ENCODE measurements at regions not wholly inside any gene's neighbourhood (a gene's known extent, or its start where the extent isn't known, plus 50 kb on each side); places are given as distances from the start of the nearest gene placed in this dataset.

- TF ChIP-seq GABPA (IDR thresholded peaks at IDR 0.05; ENCODE audit: low read depth) (no peak), POLR2AphosphoS5 (IDR thresholded peaks at IDR 0.05; ENCODE audit: low read depth) (no peak), SPI1 (IDR thresholded peaks at IDR 0.05; ENCODE audit: borderline replicate concordance, low read depth) (no peak), REST (IDR thresholded peaks at IDR 0.05; ENCODE audit: insufficient replicate concordance, low read depth) (no peak)
- TF ChIP-seq, protein P1, sequence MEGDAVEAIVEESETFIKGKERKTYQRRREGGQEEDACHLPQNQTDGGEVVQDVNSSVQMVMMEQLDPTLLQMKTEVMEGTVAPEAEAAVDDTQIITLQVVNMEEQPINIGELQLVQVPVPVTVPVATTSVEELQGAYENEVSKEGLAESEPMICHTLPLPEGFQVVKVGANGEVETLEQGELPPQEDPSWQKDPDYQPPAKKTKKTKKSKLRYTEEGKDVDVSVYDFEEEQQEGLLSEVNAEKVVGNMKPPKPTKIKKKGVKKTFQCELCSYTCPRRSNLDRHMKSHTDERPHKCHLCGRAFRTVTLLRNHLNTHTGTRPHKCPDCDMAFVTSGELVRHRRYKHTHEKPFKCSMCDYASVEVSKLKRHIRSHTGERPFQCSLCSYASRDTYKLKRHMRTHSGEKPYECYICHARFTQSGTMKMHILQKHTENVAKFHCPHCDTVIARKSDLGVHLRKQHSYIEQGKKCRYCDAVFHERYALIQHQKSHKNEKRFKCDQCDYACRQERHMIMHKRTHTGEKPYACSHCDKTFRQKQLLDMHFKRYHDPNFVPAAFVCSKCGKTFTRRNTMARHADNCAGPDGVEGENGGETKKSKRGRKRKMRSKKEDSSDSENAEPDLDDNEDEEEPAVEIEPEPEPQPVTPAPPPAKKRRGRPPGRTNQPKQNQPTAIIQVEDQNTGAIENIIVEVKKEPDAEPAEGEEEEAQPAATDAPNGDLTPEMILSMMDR (IDR thresholded peaks at IDR 0.05; ENCODE audit: insufficient read depth, low read length), result no peak
- no peaks in the 10 kb centered on the region for H3K27me3 ChIP-seq (ENCODE audit: insufficient read depth, poor library complexity, severe bottlenecking)
- no peak overlapping the region for H3K4me3 ChIP-seq (replicated peaks; ENCODE audit: insufficient read depth, low read length)
- DNase-seq (ENCODE audit: low read depth in 1 of 2, low spot score in 1 of 2), result no peak
- no peak overlapping the region for H3K27ac ChIP-seq (replicated peaks)
Observed at GRCh38 chr4:177729681-177730080, 287.4 kb upstream of the AGA start.

- DNase-seq (ENCODE audit: low read depth in 1 of 2, low spot score in 1 of 2), result no peak
- H3K4me3 ChIP-seq (replicated peaks; ENCODE audit: insufficient read depth, low read length), result no peak overlapping the region
- TF ChIP-seq GABPA (IDR thresholded peaks at IDR 0.05; ENCODE audit: low read depth) (no peak), REST (IDR thresholded peaks at IDR 0.05; ENCODE audit: insufficient replicate concordance, low read depth) (no peak), SPI1 (IDR thresholded peaks at IDR 0.05; ENCODE audit: borderline replicate concordance, low read depth) (no peak), POLR2AphosphoS5 (IDR thresholded peaks at IDR 0.05; ENCODE audit: low read depth) (no peak)
- TF ChIP-seq, protein P1 (IDR thresholded peaks at IDR 0.05; ENCODE audit: insufficient read depth, low read length), result no peak
- H3K27ac ChIP-seq (replicated peaks), result no peak overlapping the region
- no peaks in the 10 kb centered on the region for H3K27me3 ChIP-seq (ENCODE audit: insufficient read depth, poor library complexity, severe bottlenecking)
Observed at GRCh38 chr4:177737387-177737940, 295.2 kb upstream of the AGA start.

GRCh38 chr4:177740563-177740962 is 298.3 kb upstream of the AGA start:
- TF ChIP-seq GABPA (IDR thresholded peaks at IDR 0.05; ENCODE audit: low read depth), result no peak
- TF ChIP-seq REST (IDR thresholded peaks at IDR 0.05; ENCODE audit: insufficient replicate concordance, low read depth), result no peak
- TF ChIP-seq, protein P1 (IDR thresholded peaks at IDR 0.05; ENCODE audit: insufficient read depth, low read length), result no peak
- no peak for TF ChIP-seq SPI1 (IDR thresholded peaks at IDR 0.05; ENCODE audit: borderline replicate concordance, low read depth)
- no peak for TF ChIP-seq POLR2AphosphoS5 (IDR thresholded peaks at IDR 0.05; ENCODE audit: low read depth)
- Histone ChIP-seq H3K27ac (replicated peaks) (no peak overlapping the region), H3K4me3 (replicated peaks; ENCODE audit: insufficient read depth, low read length) (no peak overlapping the region), H3K27me3 (ENCODE audit: insufficient read depth, poor library complexity, severe bottlenecking) (no peaks in the 10 kb centered on the region)
- DNase-seq (ENCODE audit: low read depth in 1 of 2, low spot score in 1 of 2), result no peak

Measured in HL-60 (cell line).